ENCODE measurements at regions not wholly inside any gene's neighbourhood (a gene's known extent, or its start where the extent isn't known, plus 50 kb on each side); places are given as distances from the start of the nearest gene placed in this dataset.

GRCh38 chr4:65066106-65066505, 604.2 kb downstream of the EPHA5 start:
- no peak for TF ChIP-seq POLR2A (IDR thresholded peaks at IDR 0.05; ENCODE audit: control extremely low read depth in 1 of 2, low read depth in 2 of 2, low read length in 2 of 2)
- TF ChIP-seq CTCF (IDR thresholded peaks at IDR 0.05; ENCODE audit: control extremely low read depth in 1 of 3, insufficient read depth in 1 of 3, low read depth in 1 of 3, low read length in 3 of 3): no peak
- TF ChIP-seq, protein P1, sequence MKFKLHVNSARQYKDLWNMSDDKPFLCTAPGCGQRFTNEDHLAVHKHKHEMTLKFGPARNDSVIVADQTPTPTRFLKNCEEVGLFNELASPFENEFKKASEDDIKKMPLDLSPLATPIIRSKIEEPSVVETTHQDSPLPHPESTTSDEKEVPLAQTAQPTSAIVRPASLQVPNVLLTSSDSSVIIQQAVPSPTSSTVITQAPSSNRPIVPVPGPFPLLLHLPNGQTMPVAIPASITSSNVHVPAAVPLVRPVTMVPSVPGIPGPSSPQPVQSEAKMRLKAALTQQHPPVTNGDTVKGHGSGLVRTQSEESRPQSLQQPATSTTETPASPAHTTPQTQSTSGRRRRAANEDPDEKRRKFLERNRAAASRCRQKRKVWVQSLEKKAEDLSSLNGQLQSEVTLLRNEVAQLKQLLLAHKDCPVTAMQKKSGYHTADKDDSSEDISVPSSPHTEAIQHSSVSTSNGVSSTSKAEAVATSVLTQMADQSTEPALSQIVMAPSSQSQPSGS (IDR thresholded peaks at IDR 0.05; ENCODE audit: low read length): no peak
- TF ChIP-seq, protein P2, sequence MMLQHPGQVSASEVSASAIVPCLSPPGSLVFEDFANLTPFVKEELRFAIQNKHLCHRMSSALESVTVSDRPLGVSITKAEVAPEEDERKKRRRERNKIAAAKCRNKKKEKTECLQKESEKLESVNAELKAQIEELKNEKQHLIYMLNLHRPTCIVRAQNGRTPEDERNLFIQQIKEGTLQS (IDR thresholded peaks at IDR 0.05; ENCODE audit: insufficient read depth, low read depth, low read length): no peak
- TF ChIP-seq EZH2 (IDR thresholded peaks at IDR 0.05; ENCODE audit: low read depth, low read length, severe bottlenecking): no peak
- TF ChIP-seq KDM4A (IDR thresholded peaks at IDR 0.05; ENCODE audit: low read depth, low read length, severe bottlenecking): no peak
- no peak for TF ChIP-seq ZNF274 (IDR thresholded peaks at IDR 0.05; ENCODE audit: borderline replicate concordance, extremely low read depth, low read length)
